SK-N-MC (cell line): ENCODE measurements at regions not wholly inside any gene's neighbourhood (a gene's known extent, or its start where the extent isn't known, plus 50 kb on each side); places are given as distances from the start of the nearest gene placed in this dataset.

Experiments
- DNase-seq: peaks from one replicate; pipeline ENCODE4 v3.0.0-alpha.2; 2011; ENCODE audit warnings: low read depth, low spot score
- H3K27ac ChIP-seq: fragments of 200-600 bp; sonication (generic); 2 replicates; pipeline ENCODE4 v1.5.1; 2016; ENCODE audit warnings: mixed run types
- H3K36me3 ChIP-seq: fragments of 200-600 bp; sonication (generic); 2 replicates; pipeline ENCODE4 v1.6.1; 2017; ENCODE audit warnings: antibody characterized with exemption, low read length, mixed read lengths; ENCODE audit not compliant: insufficient read depth
- H3K4me3 ChIP-seq: fragments of 200-600 bp; sonication (generic); 2 replicates; pipeline ENCODE4 v1.5.1; 2016
- H3K9ac ChIP-seq: fragments of 200-600 bp; sonication (generic); 2 replicates; pipeline ENCODE4 v1.8.0; 2017; ENCODE audit warnings: mixed run types, mixed read lengths; ENCODE audit not compliant: insufficient read length
- H3K9me3 ChIP-seq: fragments of 200-600 bp; sonication (generic); 2 replicates; pipeline ENCODE4 v1.6.1; 2017; ENCODE audit warnings: low read depth, mild to moderate bottlenecking, antibody characterized with exemption, low read length, moderate library complexity, mixed read lengths
- EZH2 ChIP-seq: fragments of 200-600 bp; sonication (generic); IDR thresholded peaks from one replicate; pipeline ENCODE4 v1.6.1; 2017; ENCODE audit warnings: antibody characterized with exemption
- FOXP2 ChIP-seq: optimal IDR thresholded peaks from 2 replicates; pipeline ENCODE3; 2011; ENCODE audit warnings: mild to moderate bottlenecking, moderate library complexity; ENCODE audit not compliant: insufficient read depth; ENCODE audit errors: extremely low read length, control extremely low read depth
- POLR2AphosphoS5 ChIP-seq: IDR thresholded peaks from 2 replicates; pipeline ENCODE4 v1.6.1; 2012; ENCODE audit warnings: mild to moderate bottlenecking, low read depth, low read length, borderline replicate concordance

DNA sequence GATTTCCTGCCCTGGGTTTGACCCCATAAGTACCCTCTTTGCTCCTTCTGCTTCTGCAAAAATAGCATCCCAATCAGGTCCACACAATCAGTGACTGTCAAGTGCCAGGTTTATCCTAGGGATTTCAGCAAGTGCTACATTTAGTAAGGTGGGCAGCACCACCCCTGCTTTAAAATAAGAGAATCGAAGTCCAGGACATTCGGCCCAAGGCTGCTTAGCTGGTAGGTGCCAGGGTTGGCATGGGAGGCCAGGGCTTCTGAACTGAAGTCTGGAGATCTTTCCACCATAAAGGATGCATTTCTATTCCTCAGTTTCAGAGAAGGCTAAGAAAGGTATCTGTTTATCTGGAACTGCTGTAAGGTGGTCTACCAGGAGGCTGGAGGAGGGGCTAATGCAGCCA is 408.3 kb downstream of the ZNF536 start:
- no peaks in the 10 kb centered on the region for H3K36me3 ChIP-seq
- H3K9me3 ChIP-seq, result no peaks in the 10 kb centered on the region
- H3K4me3 ChIP-seq, result peak overlapping the region; percentile 32
- TF ChIP-seq EZH2, result no peak
- no peak for TF ChIP-seq FOXP2
- TF ChIP-seq POLR2AphosphoS5, result no peak
- DNase-seq, result no peak
- H3K27ac ChIP-seq, result peak overlapping the region; percentile 98
- peak overlapping the region; percentile 70 for H3K9ac ChIP-seq

DNA sequence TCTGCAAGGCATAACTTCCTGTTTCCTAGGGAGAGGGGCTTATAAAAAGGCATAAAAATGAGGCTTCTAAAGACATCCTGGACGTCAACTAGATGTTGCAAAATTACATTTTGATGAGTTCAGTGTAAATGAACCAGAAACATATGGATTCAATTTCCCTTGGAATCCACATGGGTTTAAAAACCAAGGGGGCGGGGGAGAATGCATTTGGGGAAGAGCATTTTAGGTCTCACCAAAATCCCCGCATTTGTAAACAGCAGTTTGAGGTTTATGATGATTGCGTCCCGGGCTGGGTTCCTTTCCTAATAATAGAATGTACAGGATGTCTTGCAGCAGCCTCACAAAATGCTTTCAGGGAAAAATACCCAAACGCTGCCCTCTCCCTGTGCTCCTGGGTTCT is 407.8 kb downstream of the ZNF536 start:
- peak overlapping the region; percentile 70 for H3K4me3 ChIP-seq
- TF ChIP-seq EZH2 (no peak), FOXP2 (peak; percentile 99), POLR2AphosphoS5 (peak; percentile 94)
- peak; percentile 100 for DNase-seq
- H3K27ac ChIP-seq, result peak overlapping the region; percentile 98
- H3K36me3 ChIP-seq, result no peaks in the 10 kb centered on the region
- H3K9me3 ChIP-seq, result no peaks in the 10 kb centered on the region
- H3K9ac ChIP-seq, result peak overlapping the region; percentile 70

DNA sequence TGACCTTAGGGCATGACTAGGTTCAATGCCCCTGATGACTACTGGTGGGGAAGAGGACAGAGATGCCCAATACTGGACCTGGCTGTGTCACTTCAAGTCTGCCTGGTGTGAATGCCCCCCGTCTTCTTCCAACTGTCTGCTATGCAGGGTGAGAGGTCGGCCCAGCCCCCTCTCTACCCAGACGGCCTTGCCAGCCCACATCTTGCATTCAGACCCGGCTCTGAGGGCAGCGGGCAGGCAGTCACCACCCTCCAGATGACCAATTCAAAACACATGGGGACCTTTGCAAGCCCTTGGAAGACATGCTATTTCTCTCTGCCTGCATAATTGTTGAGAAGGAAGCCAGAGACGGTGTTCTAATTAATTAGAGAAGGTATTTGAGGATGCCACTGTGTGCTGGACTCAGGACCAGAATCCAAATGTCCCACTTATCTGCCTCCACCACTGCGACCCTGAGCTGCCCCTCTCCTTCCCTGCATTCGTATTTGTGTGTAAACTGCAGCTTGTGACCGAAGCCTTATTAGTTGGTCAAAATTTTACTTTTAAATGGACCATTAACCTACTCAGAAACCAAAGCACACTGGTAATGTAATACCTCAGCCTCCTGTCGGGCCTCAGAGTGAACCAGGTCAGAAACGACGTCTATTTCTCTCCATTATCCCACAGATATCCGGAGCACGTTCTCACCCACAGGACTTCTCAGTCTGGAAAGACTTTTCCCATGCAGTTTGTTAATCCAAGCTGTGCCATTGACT is 407.0 kb downstream of the ZNF536 start:
- Histone ChIP-seq H3K9ac (peak overlapping the region; percentile 68), H3K27ac (peak overlapping the region; percentile 98), H3K36me3 (no peaks in the 10 kb centered on the region), H3K4me3 (peak overlapping the region; percentile 70), H3K9me3 (no peaks in the 10 kb centered on the region)
- DNase-seq, result no peak
- TF ChIP-seq EZH2 (no peak), FOXP2 (no peak), POLR2AphosphoS5 (no peak)

DNA sequence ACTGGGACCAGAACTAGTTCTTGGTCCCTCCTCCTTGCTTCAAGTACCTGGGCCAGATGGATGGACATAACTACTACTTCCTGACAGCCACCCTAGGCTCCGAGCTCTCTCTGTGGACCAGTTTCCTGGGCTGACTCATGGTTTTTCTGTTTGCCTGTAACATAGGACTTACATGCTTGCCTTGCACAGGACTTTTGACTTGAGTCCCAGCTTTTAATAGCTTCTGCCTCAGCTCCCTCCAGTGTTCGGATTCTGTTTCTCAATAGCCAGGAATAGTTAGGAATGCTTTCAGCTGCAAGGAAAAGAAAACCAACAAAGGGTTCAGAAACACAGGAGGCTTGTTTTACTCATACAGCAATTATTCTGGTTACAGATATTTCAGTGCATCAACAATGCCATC is 405.9 kb downstream of the ZNF536 start:
- DNase-seq, result no peak
- H3K4me3 ChIP-seq, result no peak overlapping the region
- H3K9me3 ChIP-seq, result no peaks in the 10 kb centered on the region
- no peak for TF ChIP-seq EZH2
- no peak for TF ChIP-seq FOXP2
- TF ChIP-seq POLR2AphosphoS5, result no peak
- H3K9ac ChIP-seq, result no peak overlapping the region
- H3K27ac ChIP-seq, result 0 out of 2 replicates have a peak overlapping the region, but pooled peaks have one; percentile 40
- no peaks in the 10 kb centered on the region for H3K36me3 ChIP-seq

DNA sequence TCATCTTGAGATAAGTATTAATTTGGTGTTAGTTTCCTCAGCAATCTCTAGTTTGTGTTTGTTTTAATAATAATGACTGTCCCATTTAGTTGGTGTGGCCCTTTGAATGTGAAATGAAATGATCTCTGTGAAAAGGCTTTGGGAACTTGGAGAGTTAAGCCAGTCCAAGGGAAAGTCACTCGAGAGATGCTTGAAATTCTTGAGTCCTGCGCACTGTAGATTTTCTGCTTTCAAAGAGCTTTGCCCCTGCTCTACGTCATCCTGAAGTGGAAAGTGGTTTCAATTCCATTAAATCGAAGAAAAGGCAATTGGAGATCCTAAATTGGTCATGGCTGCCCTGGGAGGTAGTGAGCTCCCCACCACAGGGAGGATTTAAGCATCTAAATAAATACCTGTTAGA is 403.8 kb downstream of the ZNF536 start:
- no peak overlapping the region for H3K27ac ChIP-seq
- H3K36me3 ChIP-seq, result no peaks in the 10 kb centered on the region
- no peak overlapping the region for H3K4me3 ChIP-seq
- TF ChIP-seq FOXP2, result no peak
- TF ChIP-seq EZH2, result no peak
- no peak for TF ChIP-seq POLR2AphosphoS5
- no peak overlapping the region for H3K9ac ChIP-seq
- peaks cover 5% of the 10 kb centered on the region; the same call in 1 of the 2 replicates for H3K9me3 ChIP-seq
- no peak for DNase-seq

DNA sequence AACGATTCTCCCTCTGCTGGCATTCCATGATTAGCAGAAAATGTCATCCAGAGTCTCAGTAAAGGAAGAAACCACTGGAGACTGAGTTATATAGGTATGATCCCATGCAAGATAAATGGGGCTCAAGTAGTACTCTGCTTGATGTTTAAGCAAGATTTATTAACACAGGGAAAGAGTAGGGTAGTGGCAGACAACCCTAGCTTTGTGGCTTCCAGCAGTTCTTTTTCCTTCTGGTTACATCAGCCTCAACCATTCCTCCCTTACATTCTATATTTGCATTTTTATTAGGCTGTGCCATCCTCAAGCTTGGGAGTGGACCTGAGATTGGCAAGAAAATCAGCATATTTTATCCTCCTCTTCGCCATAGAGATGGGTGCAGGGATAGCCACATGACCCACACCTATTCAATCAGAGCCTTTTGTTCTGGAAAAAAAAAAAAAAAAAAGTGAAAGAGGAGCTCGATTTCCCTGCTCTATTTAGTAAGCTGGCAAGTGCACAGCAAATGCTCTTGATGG is 402.1 kb downstream of the ZNF536 start:
- Histone ChIP-seq H3K4me3 (no peak overlapping the region), H3K36me3 (no peaks in the 10 kb centered on the region), H3K9ac (no peak overlapping the region), H3K9me3 (peaks cover 7% of the 10 kb centered on the region; the same call in 1 of the 2 replicates), H3K27ac (peak overlapping the region; percentile 89)
- peak; percentile 62 for DNase-seq
- TF ChIP-seq FOXP2 (no peak), EZH2 (no peak), POLR2AphosphoS5 (no peak)

DNA sequence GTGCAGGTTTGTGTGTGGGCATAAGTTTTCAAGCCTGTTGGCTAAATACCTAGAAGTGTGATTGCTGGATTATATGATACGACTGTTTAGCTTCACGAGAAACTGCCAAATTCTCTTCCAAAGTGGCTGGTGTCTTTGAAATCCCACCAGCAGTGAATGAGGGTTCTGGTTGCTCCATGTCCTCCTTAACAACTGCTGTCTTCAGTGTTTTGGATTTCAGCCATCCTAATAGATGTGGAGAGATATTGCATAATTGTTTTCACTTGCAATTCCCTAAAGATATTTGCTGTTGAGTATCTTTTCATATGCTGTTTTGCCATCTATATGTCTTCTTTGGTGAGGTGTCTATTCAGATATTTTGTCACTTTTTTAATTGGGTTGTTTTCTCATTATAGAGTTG is 390.5 kb downstream of the ZNF536 start:
- no peaks in the 10 kb centered on the region; the same call in 1 of the 2 replicates for H3K9me3 ChIP-seq

DNA sequence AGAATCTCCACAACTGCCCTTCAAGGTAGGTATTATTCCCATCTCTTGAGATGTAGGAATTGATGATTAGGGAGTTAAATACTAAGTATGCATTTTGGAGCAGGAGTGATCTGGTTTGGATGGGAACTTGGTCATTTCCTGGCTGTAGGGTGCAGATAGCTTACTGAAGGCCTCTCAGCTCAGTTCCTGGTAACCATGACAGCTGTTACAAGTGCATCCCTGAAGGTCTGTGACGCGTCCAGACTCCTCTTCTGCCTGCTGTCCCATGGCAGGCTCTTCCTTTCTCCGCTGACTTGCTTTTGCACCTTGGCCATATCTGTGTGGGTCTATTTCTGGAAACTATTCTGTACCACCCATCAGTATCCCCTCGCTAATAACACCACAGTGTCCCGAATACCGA is 387.8 kb downstream of the ZNF536 start:
- H3K9me3 ChIP-seq, result no peaks in the 10 kb centered on the region
- H3K4me3 ChIP-seq, result no peak overlapping the region
- H3K36me3 ChIP-seq, result no peaks in the 10 kb centered on the region
- no peak for TF ChIP-seq EZH2
- no peak for TF ChIP-seq FOXP2
- TF ChIP-seq POLR2AphosphoS5, result no peak
- no peak for DNase-seq
- no peak overlapping the region for H3K9ac ChIP-seq
- no peak overlapping the region for H3K27ac ChIP-seq

More for the DNA sequence above, 390.5 kb downstream of the ZNF536 start:
- H3K4me3 ChIP-seq, result no peak overlapping the region
- no peak overlapping the region for H3K9ac ChIP-seq
- H3K27ac ChIP-seq, result no peak overlapping the region
- no peak for TF ChIP-seq FOXP2
- no peak for TF ChIP-seq EZH2
- no peak for TF ChIP-seq POLR2AphosphoS5
- H3K36me3 ChIP-seq, result no peaks in the 10 kb centered on the region
- no peak for DNase-seq
